ENCODE measurements at regions not wholly inside any gene's neighbourhood (a gene's known extent, or its start where the extent isn't known, plus 50 kb on each side); places are given as distances from the start of the nearest gene placed in this dataset.
"Not testable (repeated sequence)": the region's sequence is repeated elsewhere in the genome, so short reads cannot be mapped to it uniquely, and the experiment has no call there.

DNA sequence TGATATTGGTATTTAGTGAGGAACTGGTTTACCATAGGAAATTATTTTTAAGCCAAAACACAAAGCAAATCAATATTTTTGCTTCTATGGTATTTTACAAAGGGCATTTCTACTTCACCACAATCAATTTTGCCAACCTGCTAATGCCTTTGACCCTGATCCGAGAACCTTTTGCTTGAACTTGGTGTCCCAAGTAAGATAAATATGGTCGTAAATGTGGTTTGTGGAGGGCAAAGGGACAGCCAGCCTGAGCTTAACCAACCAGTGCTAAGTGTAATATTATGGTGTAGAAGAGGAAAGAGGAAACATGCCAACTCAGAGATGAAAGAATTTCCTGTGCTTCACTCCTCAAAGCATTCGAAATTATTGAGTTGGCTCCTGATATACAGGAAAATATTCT is 148.4 kb downstream of the C3orf38 start:
- no peak for DNase-seq

DNA sequence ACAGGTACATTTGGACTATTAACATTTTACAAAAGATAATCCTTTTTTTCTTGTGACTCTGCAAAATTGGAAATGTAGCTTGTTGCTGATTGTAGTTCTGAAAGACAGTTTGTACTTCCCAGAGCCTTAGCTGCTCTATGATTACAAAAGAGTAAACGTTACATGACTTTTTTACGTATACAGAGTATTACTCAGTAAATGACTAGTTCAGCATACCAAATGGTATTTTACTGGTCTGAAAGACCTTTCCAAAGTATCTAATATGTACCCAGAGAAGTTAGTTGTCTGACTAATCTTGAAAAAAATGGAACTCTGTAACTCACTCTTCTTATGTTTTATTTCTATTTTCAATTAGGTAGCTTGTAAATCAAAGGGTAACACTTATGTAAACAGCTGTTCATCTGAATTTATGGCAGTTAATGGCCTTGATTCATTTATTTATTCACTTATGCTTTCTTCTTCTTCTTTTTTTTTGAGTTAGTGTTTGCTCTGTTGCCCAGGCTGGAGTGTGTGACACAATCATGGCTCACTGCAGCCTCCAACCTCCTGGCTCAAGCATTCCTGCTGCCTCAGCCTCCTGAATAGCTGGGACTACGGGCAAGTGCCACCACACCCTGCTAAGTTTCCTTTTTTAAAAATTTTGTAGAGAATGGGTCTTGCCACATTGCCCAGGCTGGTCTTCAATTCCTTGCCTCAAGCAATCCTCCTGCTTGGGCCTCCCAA is 151.7 kb downstream of the C3orf38 start:
- no peak for DNase-seq

- DNase-seq = no peak
Observed at GRCh38 chr3:88301996-88302393, 152.2 kb downstream of the C3orf38 start.

DNA sequence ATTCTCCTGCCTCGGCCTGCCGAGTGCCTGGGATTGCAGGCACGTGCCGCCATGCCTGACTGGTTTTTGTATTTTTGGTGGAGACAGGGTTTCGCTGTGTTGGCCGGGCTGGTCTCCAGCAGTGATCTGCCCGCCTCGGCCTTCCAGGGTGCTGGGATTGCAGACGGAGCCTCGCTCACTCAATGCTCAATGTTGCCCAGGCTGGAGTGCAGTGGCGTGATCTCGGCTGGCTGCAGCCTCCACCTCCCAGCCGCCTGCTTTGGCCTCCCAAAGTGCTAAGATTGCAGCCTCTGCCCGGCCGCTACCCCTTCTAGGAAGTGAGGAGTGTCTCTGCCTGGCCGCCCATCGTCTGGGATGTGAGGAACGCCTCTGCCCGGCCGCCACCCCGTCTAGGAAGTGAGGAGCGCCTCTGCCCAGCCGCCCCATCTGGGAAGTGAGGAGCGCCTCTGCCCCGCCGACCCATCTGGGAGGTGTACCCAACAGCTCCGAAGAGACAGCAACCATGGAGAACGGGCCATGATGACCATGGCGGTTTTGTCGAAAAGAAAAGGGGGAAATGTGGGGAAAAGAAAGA is 153.7 kb downstream of the C3orf38 start:
- not testable (repeated sequence) for DNase-seq

GRCh38 chr3:88307666-88308065 is 157.9 kb downstream of the C3orf38 start:
- DNase-seq = no peak

DNA sequence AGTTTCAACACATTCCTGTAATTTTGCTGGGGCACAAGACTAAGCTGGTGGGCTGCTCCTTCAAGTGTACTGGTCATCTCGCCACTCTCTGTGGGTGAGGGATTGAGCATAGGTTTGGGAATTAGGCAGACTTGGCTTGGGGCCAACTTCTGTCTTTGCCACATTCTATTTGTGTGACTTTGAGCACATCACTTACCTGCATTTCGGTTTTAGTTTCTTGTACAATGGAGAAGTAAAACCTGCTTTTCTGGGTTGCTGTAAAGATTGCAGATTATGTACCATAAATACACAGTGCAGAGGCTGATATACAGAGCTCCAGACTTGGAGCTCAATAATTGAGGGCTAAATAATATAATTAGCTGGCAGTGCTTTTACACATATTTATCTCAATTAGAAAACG is 162.1 kb downstream of the C3orf38 start:
- no peak for DNase-seq

GRCh38 chr3:88312256-88312655 is 162.5 kb downstream of the C3orf38 start:
- no peak for DNase-seq

GRCh38 chr3:88318067-88318466 is 168.3 kb downstream of the C3orf38 start:
- DNase-seq = no peak

DNA sequence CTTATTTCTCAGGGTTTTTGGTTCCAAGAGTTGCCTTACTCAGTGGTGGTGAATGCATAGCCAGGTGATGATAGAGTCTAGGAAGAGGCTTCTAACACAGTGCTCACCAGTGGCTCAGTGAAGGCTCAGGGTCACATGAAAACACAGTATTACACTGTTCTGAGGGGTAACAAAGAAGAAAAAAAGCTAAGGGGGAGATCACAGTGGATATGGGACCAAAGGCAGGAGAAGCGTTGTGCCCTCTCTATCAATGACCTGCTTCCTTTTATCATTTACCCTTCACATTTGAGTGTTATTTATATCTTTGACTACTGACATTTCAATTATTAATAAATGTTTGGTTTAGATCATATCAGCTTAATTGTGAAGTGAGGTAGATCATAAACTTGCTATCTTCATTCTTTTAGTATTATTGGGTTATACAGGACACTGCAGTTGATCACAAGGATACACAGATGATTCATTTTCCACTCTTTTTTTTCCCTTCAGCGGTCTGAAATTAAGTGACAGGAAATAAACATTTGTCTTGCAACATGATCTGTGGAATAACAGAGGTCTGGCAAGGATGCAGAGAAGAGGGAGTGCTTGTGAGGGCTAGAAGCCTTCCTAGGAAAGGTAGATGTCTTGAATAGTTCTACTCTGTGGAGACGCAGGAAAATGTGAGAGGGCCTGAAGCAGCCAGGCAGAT is 171.7 kb downstream of the C3orf38 start:
- no peak for DNase-seq

DNA sequence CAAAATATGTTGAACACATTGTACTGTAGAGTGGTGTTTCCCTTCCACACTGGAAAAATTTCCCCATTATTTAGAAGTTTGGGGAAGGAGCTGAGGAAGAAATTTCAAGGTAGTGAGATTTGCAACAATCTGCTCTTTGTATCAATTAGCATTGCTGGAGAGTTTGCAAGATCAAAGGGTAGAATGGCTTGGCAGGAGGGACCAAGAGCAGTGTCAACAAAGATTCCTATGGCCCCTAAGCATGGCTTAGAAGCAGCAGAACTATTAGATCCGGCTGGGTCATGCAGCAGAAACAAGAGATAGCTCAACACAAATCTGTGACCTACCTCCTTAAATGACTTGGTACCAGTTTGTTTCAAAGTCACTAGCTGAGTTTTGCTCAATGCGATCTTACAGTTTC is 175.0 kb downstream of the C3orf38 start:
- no peak for DNase-seq

DNA sequence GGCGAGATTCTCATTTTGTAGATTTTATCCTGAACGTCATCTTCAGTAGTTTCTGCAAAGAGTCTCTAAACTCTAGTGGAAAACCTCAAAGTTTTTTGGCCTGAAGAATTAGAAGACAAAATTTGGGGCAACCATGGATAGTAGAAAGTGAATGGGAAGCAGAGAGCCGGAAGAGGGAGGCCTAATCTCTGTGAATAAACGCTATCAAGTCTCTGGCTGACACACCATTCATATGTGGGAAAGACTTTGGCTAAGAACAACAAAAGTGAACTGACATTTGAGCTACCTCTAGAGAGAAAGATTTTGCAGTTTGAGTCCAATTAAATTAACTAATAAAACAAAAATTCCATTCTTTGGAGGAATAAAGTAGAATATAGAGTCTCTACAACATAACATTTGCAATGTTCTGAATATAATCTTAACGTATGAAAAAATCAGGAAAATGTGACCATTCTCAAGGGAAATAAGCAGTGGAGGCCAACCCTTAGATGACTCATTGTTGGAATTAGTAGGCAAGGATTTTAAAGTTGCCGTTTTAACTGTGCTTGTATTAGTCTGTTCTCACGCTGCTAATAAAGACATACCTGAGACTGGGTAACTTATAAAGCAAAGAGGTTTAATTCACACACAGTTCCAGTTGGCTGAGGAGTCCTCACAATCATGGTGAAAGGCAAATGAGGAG is 184.6 kb downstream of the C3orf38 start:
- DNase-seq = no peak

- DNase-seq = no peak
Observed at GRCh38 chr3:88336894-88337293, 187.1 kb downstream of the C3orf38 start.

GRCh38 chr3:88343264-88343663 is 193.5 kb downstream of the C3orf38 start:
- no peak for DNase-seq

GRCh38 chr3:88346643-88347042 is 196.9 kb downstream of the C3orf38 start:
- no peak for DNase-seq

DNA sequence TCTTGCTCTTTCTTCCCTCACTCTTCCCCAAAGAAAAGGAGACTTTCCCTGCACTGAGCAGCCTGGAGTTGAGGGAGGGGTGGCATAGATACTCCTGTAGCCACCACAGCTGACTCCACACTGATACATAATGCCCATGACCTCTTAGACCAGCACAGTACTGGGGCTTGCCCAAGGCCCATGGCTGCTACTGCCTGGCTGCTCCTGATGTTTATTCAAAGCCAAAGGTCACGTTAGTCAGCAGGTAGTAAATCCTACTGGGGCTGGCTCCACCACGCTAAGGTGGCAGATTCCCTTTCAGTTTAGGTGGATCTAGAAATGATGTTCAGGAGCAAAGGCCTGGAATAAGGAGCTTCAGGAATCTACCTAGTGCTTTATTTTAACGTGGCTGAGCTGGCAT is 212.7 kb downstream of the C3orf38 start:
- no peak for DNase-seq

DNA sequence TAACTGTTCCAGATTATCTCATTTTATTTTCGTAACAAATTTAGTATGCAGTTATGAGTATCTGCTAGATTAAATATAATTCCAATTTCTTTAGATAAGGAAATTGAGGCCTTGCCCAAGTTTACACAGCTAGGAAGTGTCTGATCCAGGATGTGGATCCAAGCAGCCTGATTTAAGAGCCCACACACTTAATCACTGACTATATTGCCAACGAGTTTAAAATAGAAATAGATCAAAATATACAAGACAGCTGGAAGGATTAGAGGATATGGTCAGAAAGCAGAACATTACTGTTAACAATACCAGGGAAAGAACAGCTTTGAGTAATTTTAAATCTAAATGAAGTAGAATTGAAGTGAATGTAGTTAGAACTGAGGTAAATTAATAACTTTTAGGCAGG is 215.2 kb downstream of the C3orf38 start:
- DNase-seq = no peak

- DNase-seq = no peak
Observed at GRCh38 chr3:88369337-88369736, 219.6 kb downstream of the C3orf38 start.

GRCh38 chr3:88369767-88370166 is 220.0 kb downstream of the C3orf38 start:
- no peak for DNase-seq

GRCh38 chr3:88385090-88385489 is 235.3 kb downstream of the C3orf38 start:
- no peak for DNase-seq

DNA sequence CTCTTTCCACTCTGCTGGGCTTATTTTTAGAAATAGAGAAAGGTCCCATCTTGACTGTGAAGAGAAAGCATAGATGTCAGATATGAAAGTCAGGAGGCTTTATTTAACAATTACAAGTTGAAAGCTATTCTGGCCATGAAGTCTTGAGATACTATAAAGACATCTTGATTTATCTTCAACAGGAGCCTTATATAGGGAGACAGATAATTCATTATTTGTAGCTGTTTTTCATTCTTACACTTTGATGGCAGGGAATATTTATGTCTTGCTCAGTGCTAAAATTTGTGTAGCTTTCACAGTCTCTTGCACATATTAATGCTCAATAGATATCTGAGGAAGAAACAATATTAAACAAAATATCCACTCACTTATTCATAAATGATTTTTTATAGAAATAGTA is 248.8 kb downstream of the C3orf38 start:
- DNase-seq = no peak

GRCh38 chr3:88403319-88403718 is 253.6 kb downstream of the C3orf38 start:
- no peak for DNase-seq

GRCh38 chr3:88408097-88408496 is 258.3 kb downstream of the C3orf38 start:
- no peak for DNase-seq

GRCh38 chr3:88408935-88409334 is 259.2 kb downstream of the C3orf38 start:
- DNase-seq = no peak

DNA sequence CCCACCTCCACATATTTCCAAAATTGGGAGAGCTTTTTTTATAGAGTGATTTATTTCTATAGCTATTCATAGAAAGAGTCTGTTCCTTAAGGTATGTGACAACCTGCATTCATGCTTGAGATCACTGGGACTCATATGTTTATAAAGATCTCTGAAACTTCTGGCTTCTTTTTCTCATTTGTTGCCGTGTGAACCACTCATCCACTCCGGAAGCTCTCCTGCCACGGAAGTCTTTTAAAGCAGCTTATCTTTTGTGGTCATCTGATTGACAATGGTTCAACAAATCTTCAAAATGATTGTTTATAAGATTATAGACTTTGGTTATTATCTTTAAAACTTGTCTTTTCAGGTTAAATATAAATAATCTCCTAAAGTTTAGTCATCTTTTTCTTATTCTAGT is 260.5 kb downstream of the C3orf38 start:
- no peak for DNase-seq

All from NCI-H1092 treated with DMSO at 0.1 percent for 48 hours (cell line).